Adrenal gland (tissue), 9 donors: ENCODE measurements at regions not wholly inside any gene's neighbourhood (a gene's known extent, or its start where the extent isn't known, plus 50 kb on each side); places are given as distances from the start of the nearest gene placed in this dataset.

Experiments used
- DNase-seq, 7 donors: peaks; one replicate each; pipeline ENCODE4 v3.0.0-alpha.2; 2019 to 2020
- H3K27ac ChIP-seq, 5 donors: fragments of 200-600 bp; sonication (generic) in 4 of 5; 1 replicate in 3 of 5; 2 replicates in 2 of 5; pipeline versions ENCODE4 v1.5.1 to v1.8.0; 2016 to 2020; ENCODE audit warnings: mild to moderate bottlenecking in 1 of 5
- H3K27me3 ChIP-seq: fragments of 200-600 bp; 2 replicates; pipeline ENCODE4 v1.8.0; 2021
- H3K36me3 ChIP-seq, 2 donors: fragments of 200-600 bp; replicated peaks in 1 of 2; 1 replicate in 1 of 2; 2 replicates in 1 of 2; pipeline versions ENCODE4 v1.5.1 to v1.8.0; 2018 to 2022
- H3K4me1 ChIP-seq, 2 donors: fragments of 200-600 bp; replicated peaks in 1 of 2; 1 replicate in 1 of 2; 2 replicates in 1 of 2; pipeline versions ENCODE4 v1.5.1 to v1.8.0; 2018 to 2021
- H3K4me3 ChIP-seq, 4 donors: fragments of 200-600 bp; sonication (generic) in 3 of 4; one replicate each; pipeline ENCODE4 v1.5.1; 2016 to 2018
- H3K9me3 ChIP-seq, 3 donors: fragments of 200-600 bp; sonication (generic) in 1 of 3; replicated peaks in 1 of 3; 1 replicate in 2 of 3; 2 replicates in 1 of 3; pipeline versions ENCODE4 v1.5.1 to v1.8.0; 2016 to 2021
- POLR2A ChIP-seq, 2 donors: fragments of 450-650 bp; IDR thresholded peaks; one replicate each; pipeline ENCODE4 v1.6.1; 2017; ENCODE audit warnings: antibody characterized with exemption in 2 of 2, mild to moderate bottlenecking in 2 of 2, moderate library complexity in 1 of 2
- WGBS, 4 donors: extraction: QIAGEN DNeasy Blood & Tissue Kit in 2 of 4; methylation state at CpG; one replicate each; pipeline versions ENCODE4 v1.1.5 to v1.1.7; 2013 to 2017; 5-methylcytosine and 5-hydroxymethylcytosine counted together
- intact Hi-C, 2 donors: fragments of 100-400 bp; cut with DNase I; formaldehyde crosslinking; loops; one replicate each; pipeline versions ENCODE4 v1.14.1 to v1.15.0; 2022 to 2023
- TF ChIP-seq, protein P1 (sequence below), 6 experiments: fragments of 450-650 bp in 4 of 6; fragments of 200-600 bp in 2 of 6; sonication (generic) in 1 of 6; IDR thresholded peaks; 1 replicate in 5 of 6; 2 replicates in 1 of 6; pipeline versions ENCODE4 v1.5.1 to v1.8.0; 2016 to 2021; ENCODE audit warnings: antibody characterized with exemption in 6 of 6, mild to moderate bottlenecking in 2 of 6, moderate library complexity in 1 of 6
- donor health status: healthy with polysubstance abuse.
- donor health status: Bipolar disorder and iron deficiency.
- donor health status: DM: yes; HTN: yes; CAD: no.
- donor health status: DM: no; HTN: no; CAD: no.
- donor health status: DM: no; HTN: no; CAD: no.

DNA sequence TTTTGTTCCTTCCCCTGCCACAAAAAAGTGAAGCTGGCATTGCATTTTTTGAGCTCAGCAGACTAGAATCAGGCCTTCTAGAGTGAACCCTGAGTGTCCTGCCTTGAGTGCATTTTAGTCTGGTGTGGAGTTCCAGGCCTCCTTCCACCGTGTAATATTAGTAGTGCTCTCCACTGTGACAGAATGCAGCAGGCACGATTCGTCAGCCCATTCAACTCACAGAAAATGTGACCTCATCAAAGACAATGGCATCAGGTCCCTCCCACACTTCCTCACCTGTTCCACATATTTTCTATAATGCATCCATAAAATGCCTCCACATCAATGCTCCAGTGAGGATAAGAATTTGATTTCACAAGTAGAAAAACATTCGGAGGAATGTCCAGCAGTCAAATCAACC, 227.6 kb downstream of the FGF9 start:
- TF ChIP-seq, protein P1, sequence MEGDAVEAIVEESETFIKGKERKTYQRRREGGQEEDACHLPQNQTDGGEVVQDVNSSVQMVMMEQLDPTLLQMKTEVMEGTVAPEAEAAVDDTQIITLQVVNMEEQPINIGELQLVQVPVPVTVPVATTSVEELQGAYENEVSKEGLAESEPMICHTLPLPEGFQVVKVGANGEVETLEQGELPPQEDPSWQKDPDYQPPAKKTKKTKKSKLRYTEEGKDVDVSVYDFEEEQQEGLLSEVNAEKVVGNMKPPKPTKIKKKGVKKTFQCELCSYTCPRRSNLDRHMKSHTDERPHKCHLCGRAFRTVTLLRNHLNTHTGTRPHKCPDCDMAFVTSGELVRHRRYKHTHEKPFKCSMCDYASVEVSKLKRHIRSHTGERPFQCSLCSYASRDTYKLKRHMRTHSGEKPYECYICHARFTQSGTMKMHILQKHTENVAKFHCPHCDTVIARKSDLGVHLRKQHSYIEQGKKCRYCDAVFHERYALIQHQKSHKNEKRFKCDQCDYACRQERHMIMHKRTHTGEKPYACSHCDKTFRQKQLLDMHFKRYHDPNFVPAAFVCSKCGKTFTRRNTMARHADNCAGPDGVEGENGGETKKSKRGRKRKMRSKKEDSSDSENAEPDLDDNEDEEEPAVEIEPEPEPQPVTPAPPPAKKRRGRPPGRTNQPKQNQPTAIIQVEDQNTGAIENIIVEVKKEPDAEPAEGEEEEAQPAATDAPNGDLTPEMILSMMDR (IDR thresholded peaks at IDR 0.05), result no peak
- TF ChIP-seq POLR2A (IDR thresholded peaks at IDR 0.05), result no peak
- intact Hi-C loops, result no loop called here
- no peak overlapping the region for H3K27ac ChIP-seq

DNA sequence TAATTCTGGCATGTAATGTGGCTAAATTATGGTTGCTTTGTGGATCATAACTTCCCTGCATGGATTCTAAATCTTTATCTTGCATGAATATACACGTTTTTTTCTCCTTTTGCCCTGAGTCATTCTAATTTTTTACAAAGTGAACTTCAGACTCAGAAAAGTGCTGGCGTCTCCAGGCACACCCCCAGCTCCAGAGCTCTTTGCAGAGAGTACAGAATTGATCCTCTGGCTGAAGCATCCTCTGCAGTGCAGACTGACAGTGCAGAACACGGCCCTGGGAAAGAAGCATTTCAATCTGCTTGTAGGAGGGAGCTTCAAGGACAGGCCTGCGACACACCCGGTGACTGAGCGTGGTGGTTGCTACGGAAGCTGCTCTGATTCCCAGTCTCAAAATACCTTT, 228.1 kb downstream of the FGF9 start:
- intact Hi-C loops, result no loop called here
- no peaks in the 10 kb centered on the region for H3K4me1 ChIP-seq
- WGBS, 4 donors, result 35 to 54% (median 49%) methylated on average over 7 of the region's 7 CpGs

More for the DNA sequence above, 227.6 kb downstream of the FGF9 start:
- Histone ChIP-seq H3K27me3 (no peaks in the 10 kb centered on the region), H3K9me3 (no peaks in the 10 kb centered on the region), H3K36me3 (no peaks in the 10 kb centered on the region), H3K4me1 (no peaks in the 10 kb centered on the region), H3K4me3 (no peak overlapping the region)
- no peak for DNase-seq
- WGBS, 4 donors, result 78 to 81% (median 79%) methylated on average over 4 of the region's 4 CpGs

DNA sequence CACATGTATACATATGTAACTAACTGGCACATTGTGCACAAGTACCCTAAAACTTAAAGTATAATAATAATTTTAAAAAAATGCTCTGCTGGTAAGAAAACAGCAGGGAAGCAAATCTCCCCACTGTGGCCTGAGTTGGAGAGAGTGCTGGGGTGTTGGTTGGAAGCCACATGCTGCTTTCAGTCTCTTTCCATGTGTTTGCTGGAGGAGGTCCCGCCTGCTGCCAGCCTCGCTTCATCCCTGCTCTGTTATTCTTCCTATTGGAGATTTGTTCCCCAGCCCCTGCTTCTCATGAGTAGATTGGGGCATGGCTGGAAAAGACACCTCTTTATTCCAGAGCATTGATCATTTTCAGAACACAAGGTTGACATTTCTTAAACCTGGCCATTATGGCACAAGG, 230.5 kb downstream of the FGF9 start:
- intact Hi-C loops, result no loop called here
- DNase-seq, result no peak
- 86 to 100% (median 96%) methylated on average over 2 of the region's 2 CpGs for WGBS, 4 donors

More for the DNA sequence above, 228.1 kb downstream of the FGF9 start:
- no peaks in the 10 kb centered on the region for H3K9me3 ChIP-seq
- no peaks in the 10 kb centered on the region for H3K36me3 ChIP-seq
- peak in 5 of 7 donors; percentile 24 to 41 (median 26) for DNase-seq
- no peak overlapping the region for H3K27ac ChIP-seq
- H3K4me3 ChIP-seq, result no peak overlapping the region
- TF ChIP-seq, protein P1 (IDR thresholded peaks at IDR 0.05), result no peak
- TF ChIP-seq POLR2A (IDR thresholded peaks at IDR 0.05), result no peak
- no peaks in the 10 kb centered on the region for H3K27me3 ChIP-seq

DNA sequence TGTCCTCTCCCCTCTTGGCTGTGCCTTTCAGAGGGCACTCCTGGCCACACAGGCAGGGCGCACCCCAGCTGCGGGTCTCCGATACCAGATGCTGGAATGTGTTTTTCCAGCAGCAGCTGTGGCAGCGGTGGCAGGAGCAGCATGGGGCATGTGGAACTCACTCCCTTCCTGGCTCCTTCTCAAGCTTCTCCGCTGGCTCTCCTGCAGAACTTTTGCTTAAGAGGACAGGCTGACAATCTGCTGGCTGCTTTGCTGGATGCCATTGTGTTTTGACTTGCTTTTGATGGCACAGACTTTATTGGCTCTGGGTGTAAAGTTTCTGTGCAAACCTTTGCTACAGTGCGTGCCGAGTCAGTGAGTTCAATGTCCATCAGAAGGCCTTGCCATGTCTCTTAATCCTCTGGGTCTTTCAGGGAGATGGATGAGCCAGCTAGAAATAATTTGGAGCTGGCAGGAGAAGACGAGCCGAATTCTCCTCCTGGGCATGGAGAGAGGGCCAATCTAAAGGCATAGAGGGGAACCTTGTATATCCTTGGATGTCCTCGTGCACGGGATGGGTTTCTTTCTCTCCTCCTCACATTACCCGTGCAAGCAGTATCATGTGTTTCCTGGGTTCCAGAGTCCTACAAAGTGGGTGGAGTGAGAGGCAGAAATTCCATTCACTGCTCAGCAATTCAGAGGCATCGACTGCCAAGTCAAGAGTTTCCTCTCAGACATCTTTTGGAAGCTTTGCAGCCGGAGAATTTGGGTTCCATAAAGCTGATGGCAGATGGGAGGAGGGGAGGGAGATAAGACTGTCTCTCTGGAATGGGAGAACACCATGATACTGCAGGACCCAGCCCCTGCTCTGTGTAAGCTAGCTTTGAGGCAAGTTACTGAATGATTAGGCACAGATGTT, 231.2 kb downstream of the FGF9 start:
- intact Hi-C loops, result no loop called here
- Histone ChIP-seq H3K27me3 (no peaks in the 10 kb centered on the region), H3K4me1 (no peaks in the 10 kb centered on the region), H3K4me3 (no peak overlapping the region), H3K9me3 (no peaks in the 10 kb centered on the region), H3K27ac (no peak overlapping the region), H3K36me3 (no peaks in the 10 kb centered on the region)
- no peak for TF ChIP-seq POLR2A (IDR thresholded peaks at IDR 0.05)
- TF ChIP-seq, protein P1 (IDR thresholded peaks at IDR 0.05), result no peak
- DNase-seq, result no peak
- WGBS, 4 donors, result 73 to 83% (median 81%) methylated on average over 12 to 14 of the region's 14 CpGs

More for the DNA sequence above, 230.5 kb downstream of the FGF9 start:
- no peak overlapping the region for H3K4me3 ChIP-seq
- H3K9me3 ChIP-seq, result no peaks in the 10 kb centered on the region
- H3K4me1 ChIP-seq, result no peaks in the 10 kb centered on the region
- H3K36me3 ChIP-seq, result no peaks in the 10 kb centered on the region
- H3K27ac ChIP-seq, result no peak overlapping the region
- H3K27me3 ChIP-seq, result no peaks in the 10 kb centered on the region
- TF ChIP-seq, protein P1 (IDR thresholded peaks at IDR 0.05), result no peak
- TF ChIP-seq POLR2A (IDR thresholded peaks at IDR 0.05), result no peak
